GM12891 (cell line): ENCODE measurements at regions not wholly inside any gene's neighbourhood (a gene's known extent, or its start where the extent isn't known, plus 50 kb on each side); places are given as distances from the start of the nearest gene placed in this dataset.

Experiments used
- PAX5 ChIP-seq: IDR thresholded peaks from 2 replicates; pipeline ENCODE4 v1.6.1; 2011; ENCODE audit warnings: low read length, moderate library complexity, mild to moderate bottlenecking; ENCODE audit not compliant: insufficient read depth, severe bottlenecking
- POLR2A ChIP-seq: IDR thresholded peaks from 2 replicates; pipeline ENCODE4 v1.6.1; 2011; ENCODE audit warnings: low read depth, low read length, control low read depth
- POLR2AphosphoS5 ChIP-seq: IDR thresholded peaks from 2 replicates; pipeline ENCODE4 v1.6.1; 2011; ENCODE audit warnings: low read depth, low read length, control low read depth
- POU2F2 ChIP-seq: IDR thresholded peaks from 2 replicates; pipeline ENCODE4 v1.6.1; 2011; ENCODE audit warnings: low read depth, mild to moderate bottlenecking, control low read depth, low read length, moderate library complexity
- SPI1 ChIP-seq: IDR thresholded peaks from 2 replicates; pipeline ENCODE4 v1.6.1; 2011; ENCODE audit warnings: low read depth, low read length, control low read depth
- TAF1 ChIP-seq: IDR thresholded peaks from 2 replicates; pipeline ENCODE4 v1.6.1; 2011; ENCODE audit warnings: low read depth, low read length, control low read depth

- no peak for TF ChIP-seq POLR2AphosphoS5
- TF ChIP-seq POLR2A = no peak
- TF ChIP-seq SPI1 = no peak
- no peak for TF ChIP-seq TAF1
- TF ChIP-seq POU2F2 = no peak
- TF ChIP-seq PAX5 = no peak
These were observed 406.4 kb upstream of the ZNF462 start for GRCh38 chr9:106456581-106456980.
